Right lobe of liver (tissue), 4 donors: ENCODE measurements at regions not wholly inside any gene's neighbourhood (a gene's known extent, or its start where the extent isn't known, plus 50 kb on each side); places are given as distances from the start of the nearest gene placed in this dataset.
"Not testable (repeated sequence)": the region's sequence is repeated elsewhere in the genome, so short reads cannot be mapped to it uniquely, and the experiment has no call there.

Source experiments
- POLR2A ChIP-seq: fragments of 450-650 bp; IDR thresholded peaks from one replicate; pipeline ENCODE4 v1.6.1; 2017; ENCODE audit warnings: antibody characterized with exemption, mild to moderate bottlenecking
- TF ChIP-seq, protein P1 (sequence below), 4 donors: fragments of 200-600 bp in 3 of 4; fragments of 450-650 bp in 1 of 4; IDR thresholded peaks; one replicate each; pipeline versions ENCODE4 v1.5.1 to v1.8.0; 2016 to 2022; ENCODE audit warnings: antibody characterized with exemption in 4 of 4, mild to moderate bottlenecking in 2 of 4
- donor health status: DM: no; HTN: no; CAD: no.
- donor health status: DM: no; HTN: no; CAD: no.
- donor health status: DM: no; HTN: yes; CAD: no.

DNA sequence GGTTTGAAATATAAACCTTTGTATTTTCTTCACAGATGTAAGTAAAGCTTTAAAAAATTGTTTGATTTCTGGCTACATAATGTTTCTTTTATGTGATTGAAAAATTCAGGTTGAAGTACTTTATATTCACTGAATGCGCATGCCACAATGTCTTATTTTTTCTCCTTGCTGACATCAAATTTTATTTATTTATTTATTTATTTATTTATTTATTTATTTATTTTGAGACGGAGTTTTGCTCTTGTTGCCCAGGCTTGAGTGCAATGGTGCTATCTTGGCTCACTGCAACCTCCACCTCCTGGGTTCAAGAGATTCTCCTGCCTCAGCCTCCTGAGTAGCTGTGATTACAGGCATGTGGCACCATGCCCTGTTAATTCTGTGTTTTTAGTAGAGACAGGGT is 2296.5 kb upstream of the PCDH20 start:
- TF ChIP-seq, protein P1, sequence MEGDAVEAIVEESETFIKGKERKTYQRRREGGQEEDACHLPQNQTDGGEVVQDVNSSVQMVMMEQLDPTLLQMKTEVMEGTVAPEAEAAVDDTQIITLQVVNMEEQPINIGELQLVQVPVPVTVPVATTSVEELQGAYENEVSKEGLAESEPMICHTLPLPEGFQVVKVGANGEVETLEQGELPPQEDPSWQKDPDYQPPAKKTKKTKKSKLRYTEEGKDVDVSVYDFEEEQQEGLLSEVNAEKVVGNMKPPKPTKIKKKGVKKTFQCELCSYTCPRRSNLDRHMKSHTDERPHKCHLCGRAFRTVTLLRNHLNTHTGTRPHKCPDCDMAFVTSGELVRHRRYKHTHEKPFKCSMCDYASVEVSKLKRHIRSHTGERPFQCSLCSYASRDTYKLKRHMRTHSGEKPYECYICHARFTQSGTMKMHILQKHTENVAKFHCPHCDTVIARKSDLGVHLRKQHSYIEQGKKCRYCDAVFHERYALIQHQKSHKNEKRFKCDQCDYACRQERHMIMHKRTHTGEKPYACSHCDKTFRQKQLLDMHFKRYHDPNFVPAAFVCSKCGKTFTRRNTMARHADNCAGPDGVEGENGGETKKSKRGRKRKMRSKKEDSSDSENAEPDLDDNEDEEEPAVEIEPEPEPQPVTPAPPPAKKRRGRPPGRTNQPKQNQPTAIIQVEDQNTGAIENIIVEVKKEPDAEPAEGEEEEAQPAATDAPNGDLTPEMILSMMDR (IDR thresholded peaks at IDR 0.05), result not testable (repeated sequence)
- not testable (repeated sequence) for TF ChIP-seq POLR2A
